CD14-positive monocyte (primary cell): ENCODE measurements at regions not wholly inside any gene's neighbourhood (a gene's known extent, or its start where the extent isn't known, plus 50 kb on each side); places are given as distances from the start of the nearest gene placed in this dataset.

Source experiments
- DNase-seq, 3 donors: peaks; one replicate each; pipeline ENCODE4 v3.0.0-alpha.2; 2011 to 2022
- H2AFZ ChIP-seq: 2 replicates; pipeline ENCODE4 v1.6.0; 2012; ENCODE audit warnings: mild to moderate bottlenecking, low read depth, low read length, inconsistent platforms; ENCODE audit not compliant: insufficient read depth, poor library complexity, severe bottlenecking
- H3K27ac ChIP-seq, 2 donors: 1 replicate in 1 of 2; 2 replicates in 1 of 2; pipeline ENCODE4 v1.5.1; 2012 to 2013; ENCODE audit warnings: low read length in 2 of 2, control low read depth in 1 of 2, inconsistent platforms in 1 of 2, low read depth in 1 of 2, mild to moderate bottlenecking in 1 of 2
- H3K27me3 ChIP-seq, 2 donors: one replicate each; pipeline versions ENCODE4 v1.6.0 to v1.6.1; 2011 to 2013; ENCODE audit warnings: low read length in 2 of 2; ENCODE audit not compliant: control insufficient read depth in 2 of 2, insufficient read depth in 2 of 2
- H3K36me3 ChIP-seq, 2 donors: replicated peaks in 1 of 2; 1 replicate in 1 of 2; 2 replicates in 1 of 2; pipeline versions ENCODE4 v1.5.1 to v1.6.1; 2012 to 2013; ENCODE audit warnings: low read length in 2 of 2, control low read depth in 1 of 2, inconsistent platforms in 1 of 2, mild to moderate bottlenecking in 1 of 2; ENCODE audit not compliant: insufficient read depth in 2 of 2, control insufficient read depth in 1 of 2
- H3K4me1 ChIP-seq, 2 donors: 1 replicate in 1 of 2; 2 replicates in 1 of 2; pipeline versions ENCODE4 v1.5.1 to v1.6.1; 2012 to 2013; ENCODE audit warnings: low read length in 2 of 2, control low read depth in 1 of 2, inconsistent platforms in 1 of 2, mild to moderate bottlenecking in 1 of 2, moderate library complexity in 1 of 2; ENCODE audit not compliant: insufficient read depth in 2 of 2, control insufficient read depth in 1 of 2
- H3K4me2 ChIP-seq: replicated peaks from 2 replicates; pipeline ENCODE3; 2012; ENCODE audit warnings: low read length, moderate library complexity, mild to moderate bottlenecking; ENCODE audit not compliant: poor library complexity, severe bottlenecking; ENCODE audit errors: extremely low read depth
- H3K4me3 ChIP-seq, 3 experiments: fragments of 200-600 bp in 1 of 3; sonication (generic) in 1 of 3; replicated peaks in 1 of 3; 1 replicate in 2 of 3; 2 replicates in 1 of 3; pipeline ENCODE4 v1.5.1; 2011 to 2013; ENCODE audit warnings: low read length in 3 of 3, mild to moderate bottlenecking in 3 of 3, control low read depth in 2 of 3, low read depth in 2 of 3, inconsistent platforms in 1 of 3, moderate library complexity in 1 of 3
- H3K79me2 ChIP-seq: 2 replicates; pipeline ENCODE4 v1.6.0; 2012; ENCODE audit warnings: mild to moderate bottlenecking, control low read depth, inconsistent platforms, low read length, moderate library complexity; ENCODE audit not compliant: insufficient read depth
- H3K9ac ChIP-seq: 2 replicates; pipeline ENCODE4 v1.6.0; 2017; ENCODE audit warnings: low read length, mild to moderate bottlenecking; ENCODE audit not compliant: insufficient read depth, poor library complexity, severe bottlenecking
- H3K9me3 ChIP-seq, 2 donors: replicated peaks in 1 of 2; 1 replicate in 1 of 2; 2 replicates in 1 of 2; pipeline versions ENCODE4 v1.5.1 to v1.6.1; 2012 to 2013; ENCODE audit warnings: low read length in 2 of 2, control low read depth in 1 of 2; ENCODE audit not compliant: control insufficient read depth in 1 of 2, insufficient read depth in 1 of 2
- H4K20me1 ChIP-seq: 2 replicates; pipeline ENCODE4 v1.6.0; 2012; ENCODE audit warnings: mild to moderate bottlenecking, low read length, control low read depth, moderate library complexity; ENCODE audit not compliant: insufficient read depth
- H3K27ac Mint-ChIP-seq, 7 donors: one replicate each; pipeline ENCODE4 v1.8.0; 2020; ENCODE audit warnings: mild to moderate bottlenecking in 7 of 7, mixed read lengths in 7 of 7, moderate library complexity in 6 of 7, inconsistent platforms in 2 of 7
- H3K27me3 Mint-ChIP-seq, 3 donors: one replicate each; pipeline ENCODE4 v1.8.0; 2021 to 2022; ENCODE audit warnings: low read depth in 3 of 3, mild to moderate bottlenecking in 3 of 3, mixed read lengths in 3 of 3, moderate library complexity in 3 of 3, inconsistent platforms in 1 of 3
- H3K36me3 Mint-ChIP-seq, 2 donors: one replicate each; pipeline ENCODE4 v1.8.0; 2020; ENCODE audit warnings: mixed read lengths in 2 of 2, inconsistent platforms in 1 of 2, mild to moderate bottlenecking in 1 of 2
- H3K4me1 Mint-ChIP-seq: one replicate; pipeline ENCODE4 v1.8.0; 2020; ENCODE audit warnings: mild to moderate bottlenecking, mixed read lengths
- H3K4me3 Mint-ChIP-seq, 2 donors: one replicate each; pipeline ENCODE4 v1.8.0; 2020; ENCODE audit warnings: mild to moderate bottlenecking in 2 of 2, mixed read lengths in 2 of 2, moderate library complexity in 1 of 2
- H3K9me3 Mint-ChIP-seq, 7 donors: one replicate each; pipeline ENCODE4 v1.8.0; 2020 to 2022; ENCODE audit warnings: mixed read lengths in 7 of 7, mild to moderate bottlenecking in 6 of 7, moderate library complexity in 6 of 7, inconsistent platforms in 2 of 7
- WGBS: methylation state at CpG from one replicate; pipeline ENCODE4 v1.1.5; 2013; ENCODE audit warnings: missing lambda C conversion rate; ENCODE audit not compliant: insufficient coverage; 5-methylcytosine and 5-hydroxymethylcytosine counted together
- intact Hi-C, 2 donors: fragments of 100-400 bp; cut with micrococcal nuclease; formaldehyde crosslinking; loops; one replicate each; pipeline versions ENCODE4 v1.15.0 to v1.15.1; 2023
- TF ChIP-seq, protein P1 (sequence below): fragments of 200-600 bp; IDR thresholded peaks from one replicate; pipeline ENCODE4 v1.8.0; 2022; ENCODE audit warnings: antibody characterized with exemption, mild to moderate bottlenecking

DNA sequence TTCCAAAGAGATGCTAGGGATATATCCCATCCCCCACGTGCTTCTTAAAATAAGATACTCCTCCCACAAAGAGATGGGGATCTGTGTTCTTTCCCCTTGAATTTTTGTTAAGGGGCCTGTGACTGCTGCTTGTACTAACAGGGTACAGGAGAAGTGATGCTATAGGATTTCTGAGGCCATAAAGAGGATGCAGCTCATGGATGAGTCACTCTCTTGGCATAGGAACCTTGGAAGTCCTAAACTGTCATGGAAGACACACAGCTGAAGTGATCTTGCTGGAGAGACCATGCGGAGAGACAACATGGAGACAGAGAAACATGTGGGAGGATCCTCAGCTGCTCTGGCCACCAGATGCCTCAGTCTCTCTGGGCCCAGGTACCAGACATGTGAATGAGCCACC, 157.2 kb downstream of the S1PR1 start:
- Histone ChIP-seq H3K4me2 (no peak overlapping the region), H3K4me3 (no peak overlapping the region), H3K9me3 (no peaks in the 10 kb centered on the region), H3K9ac (no peak overlapping the region), H3K79me2 (no peaks in the 10 kb centered on the region), H3K4me1 (no peaks in the 10 kb centered on the region), H3K27me3 (no peaks in the 10 kb centered on the region), H4K20me1 (no peaks in the 10 kb centered on the region), H3K27ac (no peak overlapping the region), H3K36me3 (no peaks in the 10 kb centered on the region), H2AFZ (no peak overlapping the region)
- Mint-ChIP-seq H3K4me1 (no peaks in the 10 kb centered on the region), H3K4me3 (no peak overlapping the region), H3K27me3 (peaks cover 0 to 1% (median 0%) of the 10 kb centered on the region in 3 donors), H3K9me3 (no peaks in the 10 kb centered on the region), H3K27ac (no peak overlapping the region), H3K36me3 (no peaks in the 10 kb centered on the region)
- 89% methylated on average over 1 of the region's 2 CpGs for WGBS
- intact Hi-C loops, result no loop called here
- TF ChIP-seq, protein P1, sequence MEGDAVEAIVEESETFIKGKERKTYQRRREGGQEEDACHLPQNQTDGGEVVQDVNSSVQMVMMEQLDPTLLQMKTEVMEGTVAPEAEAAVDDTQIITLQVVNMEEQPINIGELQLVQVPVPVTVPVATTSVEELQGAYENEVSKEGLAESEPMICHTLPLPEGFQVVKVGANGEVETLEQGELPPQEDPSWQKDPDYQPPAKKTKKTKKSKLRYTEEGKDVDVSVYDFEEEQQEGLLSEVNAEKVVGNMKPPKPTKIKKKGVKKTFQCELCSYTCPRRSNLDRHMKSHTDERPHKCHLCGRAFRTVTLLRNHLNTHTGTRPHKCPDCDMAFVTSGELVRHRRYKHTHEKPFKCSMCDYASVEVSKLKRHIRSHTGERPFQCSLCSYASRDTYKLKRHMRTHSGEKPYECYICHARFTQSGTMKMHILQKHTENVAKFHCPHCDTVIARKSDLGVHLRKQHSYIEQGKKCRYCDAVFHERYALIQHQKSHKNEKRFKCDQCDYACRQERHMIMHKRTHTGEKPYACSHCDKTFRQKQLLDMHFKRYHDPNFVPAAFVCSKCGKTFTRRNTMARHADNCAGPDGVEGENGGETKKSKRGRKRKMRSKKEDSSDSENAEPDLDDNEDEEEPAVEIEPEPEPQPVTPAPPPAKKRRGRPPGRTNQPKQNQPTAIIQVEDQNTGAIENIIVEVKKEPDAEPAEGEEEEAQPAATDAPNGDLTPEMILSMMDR, result no peak
- DNase-seq, result no peak

DNA sequence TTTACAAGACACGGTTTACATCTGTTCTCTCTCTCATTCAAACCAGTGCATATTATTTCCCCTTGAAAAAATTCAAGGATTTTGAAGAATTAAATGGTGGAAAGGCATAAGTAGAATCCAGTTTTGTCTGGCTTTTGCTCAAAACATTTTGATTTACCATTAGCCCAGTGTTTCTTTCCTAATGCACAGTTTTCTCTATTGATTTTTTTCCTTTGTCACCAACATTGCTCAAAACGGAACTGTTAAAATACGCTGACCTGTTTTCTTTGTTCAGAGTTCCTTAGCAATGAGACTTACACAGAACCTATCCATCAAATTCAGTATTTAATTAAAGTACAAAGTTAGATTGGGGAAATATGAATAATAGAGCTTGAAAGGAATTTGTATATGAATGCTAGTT, 162.4 kb downstream of the S1PR1 start:
- no CpG with 5 or more reads among the region's 3 CpGs for WGBS
- H3K36me3 Mint-ChIP-seq, result no peaks in the 10 kb centered on the region

More for the DNA sequence above, 162.4 kb downstream of the S1PR1 start:
- H3K9ac ChIP-seq, result no peak overlapping the region
- no peaks in the 10 kb centered on the region for H3K4me1 ChIP-seq
- no peak overlapping the region for H3K27ac ChIP-seq
- Mint-ChIP-seq H3K27me3 (peaks cover 0 to 3% (median 0%) of the 10 kb centered on the region in 3 donors), H3K9me3 (peaks cover 0 to 4% (median 0%) of the 10 kb centered on the region in 7 donors), H3K4me1 (no peaks in the 10 kb centered on the region), H3K4me3 (no peak overlapping the region), H3K27ac (no peak overlapping the region)
- DNase-seq, result no peak
- H3K4me2 ChIP-seq, result no peak overlapping the region
- no peaks in the 10 kb centered on the region for H3K36me3 ChIP-seq
- H3K79me2 ChIP-seq, result no peaks in the 10 kb centered on the region
- TF ChIP-seq, protein P1, result no peak
- no peak overlapping the region for H3K4me3 ChIP-seq
- H3K9me3 ChIP-seq, result no peaks in the 10 kb centered on the region
- intact Hi-C loops, result no loop called here
- H4K20me1 ChIP-seq, result no peaks in the 10 kb centered on the region
- no peaks in the 10 kb centered on the region for H3K27me3 ChIP-seq
- no peak overlapping the region for H2AFZ ChIP-seq
